HEK293 (cell line): ENCODE measurements at regions not wholly inside any gene's neighbourhood (a gene's known extent, or its start where the extent isn't known, plus 50 kb on each side); places are given as distances from the start of the nearest gene placed in this dataset.

Experiments
- CTCF ChIA-PET: fragments of 350-600 bp; formaldehyde crosslinking; extraction: SDS; loops from one replicate; lab custom pipeline; 2021; ENCODE audit warnings: antibody characterized with exemption; lab: Yijun Ruan, JAX
- POLR2A ChIA-PET: fragments of 300-600 bp; formaldehyde crosslinking; extraction: SDS; loops from one replicate; lab custom pipeline; 2020; ENCODE audit warnings: antibody characterized with exemption, inconsistent platforms; lab: Yijun Ruan, JAX
- H3K27ac ChIP-seq: fragments of 200-500 bp; sonication (Bioruptor generic); 2 replicates; pipeline ENCODE4 v1.5.1; 2014; ENCODE audit warnings: low read depth, low read length, control low read depth, inconsistent platforms; ENCODE audit errors: extremely low read depth
- H3K36me3 ChIP-seq, 2 experiments: fragments of 200-500 bp in 1 of 2; sonication (Bioruptor generic) in 1 of 2; 1 replicate in 1 of 2; 2 replicates in 1 of 2; pipeline ENCODE4 v1.5.1; 2014 to 2017; ENCODE audit warnings: inconsistent platforms in 2 of 2, low read length in 2 of 2; ENCODE audit not compliant: control insufficient read depth in 2 of 2, insufficient read depth in 1 of 2
- H3K4me1 ChIP-seq: fragments of 200-500 bp; sonication (Bioruptor generic); 2 replicates; pipeline ENCODE4 v1.5.1; 2014; ENCODE audit warnings: mild to moderate bottlenecking, low read length, inconsistent platforms; ENCODE audit not compliant: control insufficient read depth, insufficient read depth
- H3K4me3 ChIP-seq: 2 replicates; pipeline ENCODE4 v1.5.1; 2011; ENCODE audit warnings: low read depth, mild to moderate bottlenecking, control low read depth, low read length, moderate library complexity
- H3K9me3 ChIP-seq: fragments of 200-500 bp; sonication (Bioruptor generic); 2 replicates; pipeline ENCODE4 v1.5.1; 2014; ENCODE audit warnings: low read depth, low read length, inconsistent platforms; ENCODE audit not compliant: control insufficient read depth, insufficient read depth
- MEIS1 ChIP-seq: sonication (generic); formaldehyde crosslinking; IDR thresholded peaks from 2 replicates; pipeline ENCODE4 v1.8.1; 2022; ENCODE audit warnings: missing genetic modification reagents, mild to moderate bottlenecking, borderline replicate concordance
- PRDM1 ChIP-seq: fragments of 450-650 bp; formaldehyde crosslinking; IDR thresholded peaks from 2 replicates; pipeline ENCODE4; 2016; ENCODE audit warnings: missing biosample characterization, missing genetic modification characterization
- ZBTB11 ChIP-seq: fragments of 450-650 bp; formaldehyde crosslinking; conservative IDR thresholded peaks from 2 replicates; pipeline ENCODE4 v1.5.1; 2016; ENCODE audit warnings: low read depth, missing biosample characterization, missing genetic modification characterization
- ZFP37 ChIP-seq: fragments of 450-650 bp; formaldehyde crosslinking; IDR thresholded peaks from 2 replicates; pipeline ENCODE4 v1.5.1; 2016; ENCODE audit warnings: missing biosample characterization, missing genetic modification characterization
- ZNF140 ChIP-seq: fragments of 450-650 bp; formaldehyde crosslinking; IDR thresholded peaks from 2 replicates; pipeline ENCODE4 v1.5.1; 2016; ENCODE audit warnings: missing biosample characterization, missing genetic modification characterization
- ZNF549 ChIP-seq: fragments of 450-650 bp; IDR thresholded peaks from 2 replicates; pipeline ENCODE4 v1.5.1; 2018; ENCODE audit warnings: missing biosample characterization, missing genetic modification characterization, mild to moderate bottlenecking, inconsistent platforms, moderate library complexity
- ZNF776 ChIP-seq: fragments of 450-650 bp; formaldehyde crosslinking; IDR thresholded peaks from 2 replicates; pipeline ENCODE4 v1.5.0; 2017; ENCODE audit warnings: missing biosample characterization, missing genetic modification characterization, borderline replicate concordance
- TF ChIP-seq, protein P1 (sequence below): fragments of 450-650 bp; formaldehyde crosslinking; IDR thresholded peaks from 2 replicates; pipeline ENCODE4 v1.5.1; 2017; ENCODE audit warnings: missing biosample characterization, missing genetic modification characterization
- TF ChIP-seq, protein P2 (sequence below): fragments of 450-650 bp; formaldehyde crosslinking; IDR thresholded peaks from 2 replicates; pipeline ENCODE4 v1.5.1; 2016; ENCODE audit warnings: missing biosample characterization, missing genetic modification characterization
- TF ChIP-seq, protein P3 (sequence below): fragments of 450-650 bp; formaldehyde crosslinking; conservative IDR thresholded peaks from 2 replicates; pipeline ENCODE4 v1.5.1; 2016; ENCODE audit warnings: low read depth, missing biosample characterization, missing genetic modification characterization

GRCh38 chr6:40806256-40806864 lies 219.2 kb upstream of the LRFN2 start:
- no peak overlapping the region for H3K27ac ChIP-seq
- POLR2A ChIA-PET = no interaction called here
- no peaks in the 10 kb centered on the region for H3K36me3 ChIP-seq
- no peaks in the 10 kb centered on the region for H3K4me1 ChIP-seq
- TF ChIP-seq ZNF140 = no peak
- TF ChIP-seq ZNF776 (tag by site-specific recombination) = no peak
- TF ChIP-seq ZFP37 = no peak
- TF ChIP-seq, protein P1, sequence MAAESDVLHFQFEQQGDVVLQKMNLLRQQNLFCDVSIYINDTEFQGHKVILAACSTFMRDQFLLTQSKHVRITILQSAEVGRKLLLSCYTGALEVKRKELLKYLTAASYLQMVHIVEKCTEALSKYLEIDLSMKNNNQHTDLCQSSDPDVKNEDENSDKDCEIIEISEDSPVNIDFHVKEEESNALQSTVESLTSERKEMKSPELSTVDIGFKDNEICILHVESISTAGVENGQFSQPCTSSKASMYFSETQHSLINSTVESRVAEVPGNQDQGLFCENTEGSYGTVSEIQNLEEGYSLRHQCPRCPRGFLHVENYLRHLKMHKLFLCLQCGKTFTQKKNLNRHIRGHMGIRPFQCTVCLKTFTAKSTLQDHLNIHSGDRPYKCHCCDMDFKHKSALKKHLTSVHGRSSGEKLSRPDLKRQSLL (tag by site-specific recombination) = no peak
- TF ChIP-seq ZNF549 = no peak
- no peak for TF ChIP-seq ZBTB11 (tag by site-specific recombination)
- TF ChIP-seq PRDM1 = no peak
- TF ChIP-seq, protein P2, sequence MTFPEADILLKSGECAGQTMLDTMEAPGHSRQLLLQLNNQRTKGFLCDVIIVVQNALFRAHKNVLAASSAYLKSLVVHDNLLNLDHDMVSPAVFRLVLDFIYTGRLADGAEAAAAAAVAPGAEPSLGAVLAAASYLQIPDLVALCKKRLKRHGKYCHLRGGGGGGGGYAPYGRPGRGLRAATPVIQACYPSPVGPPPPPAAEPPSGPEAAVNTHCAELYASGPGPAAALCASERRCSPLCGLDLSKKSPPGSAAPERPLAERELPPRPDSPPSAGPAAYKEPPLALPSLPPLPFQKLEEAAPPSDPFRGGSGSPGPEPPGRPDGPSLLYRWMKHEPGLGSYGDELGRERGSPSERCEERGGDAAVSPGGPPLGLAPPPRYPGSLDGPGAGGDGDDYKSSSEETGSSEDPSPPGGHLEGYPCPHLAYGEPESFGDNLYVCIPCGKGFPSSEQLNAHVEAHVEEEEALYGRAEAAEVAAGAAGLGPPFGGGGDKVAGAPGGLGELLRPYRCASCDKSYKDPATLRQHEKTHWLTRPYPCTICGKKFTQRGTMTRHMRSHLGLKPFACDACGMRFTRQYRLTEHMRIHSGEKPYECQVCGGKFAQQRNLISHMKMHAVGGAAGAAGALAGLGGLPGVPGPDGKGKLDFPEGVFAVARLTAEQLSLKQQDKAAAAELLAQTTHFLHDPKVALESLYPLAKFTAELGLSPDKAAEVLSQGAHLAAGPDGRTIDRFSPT (tag by site-specific recombination) = no peak
- no peak overlapping the region for H3K4me3 ChIP-seq
- H3K9me3 ChIP-seq = no peaks in the 10 kb centered on the region
- CTCF ChIA-PET = interaction anchor here (0.6 kb wide), 1 partner anchor 274 kb away, joined by 3 read pairs; no protein-coding TSS in a partner anchor

- H3K4me1 ChIP-seq = no peaks in the 10 kb centered on the region
- no peak overlapping the region for H3K27ac ChIP-seq
- H3K9me3 ChIP-seq = no peaks in the 10 kb centered on the region
- ChIA-PET POLR2A (no interaction called here), CTCF (interaction anchor here (0.6 to 3.0 kb wide), 11 partner anchors 9 to 1457 kb away, joined by 3 to 21 read pairs (median 4); no protein-coding TSS in a partner anchor)
- TF ChIP-seq, protein P3, sequence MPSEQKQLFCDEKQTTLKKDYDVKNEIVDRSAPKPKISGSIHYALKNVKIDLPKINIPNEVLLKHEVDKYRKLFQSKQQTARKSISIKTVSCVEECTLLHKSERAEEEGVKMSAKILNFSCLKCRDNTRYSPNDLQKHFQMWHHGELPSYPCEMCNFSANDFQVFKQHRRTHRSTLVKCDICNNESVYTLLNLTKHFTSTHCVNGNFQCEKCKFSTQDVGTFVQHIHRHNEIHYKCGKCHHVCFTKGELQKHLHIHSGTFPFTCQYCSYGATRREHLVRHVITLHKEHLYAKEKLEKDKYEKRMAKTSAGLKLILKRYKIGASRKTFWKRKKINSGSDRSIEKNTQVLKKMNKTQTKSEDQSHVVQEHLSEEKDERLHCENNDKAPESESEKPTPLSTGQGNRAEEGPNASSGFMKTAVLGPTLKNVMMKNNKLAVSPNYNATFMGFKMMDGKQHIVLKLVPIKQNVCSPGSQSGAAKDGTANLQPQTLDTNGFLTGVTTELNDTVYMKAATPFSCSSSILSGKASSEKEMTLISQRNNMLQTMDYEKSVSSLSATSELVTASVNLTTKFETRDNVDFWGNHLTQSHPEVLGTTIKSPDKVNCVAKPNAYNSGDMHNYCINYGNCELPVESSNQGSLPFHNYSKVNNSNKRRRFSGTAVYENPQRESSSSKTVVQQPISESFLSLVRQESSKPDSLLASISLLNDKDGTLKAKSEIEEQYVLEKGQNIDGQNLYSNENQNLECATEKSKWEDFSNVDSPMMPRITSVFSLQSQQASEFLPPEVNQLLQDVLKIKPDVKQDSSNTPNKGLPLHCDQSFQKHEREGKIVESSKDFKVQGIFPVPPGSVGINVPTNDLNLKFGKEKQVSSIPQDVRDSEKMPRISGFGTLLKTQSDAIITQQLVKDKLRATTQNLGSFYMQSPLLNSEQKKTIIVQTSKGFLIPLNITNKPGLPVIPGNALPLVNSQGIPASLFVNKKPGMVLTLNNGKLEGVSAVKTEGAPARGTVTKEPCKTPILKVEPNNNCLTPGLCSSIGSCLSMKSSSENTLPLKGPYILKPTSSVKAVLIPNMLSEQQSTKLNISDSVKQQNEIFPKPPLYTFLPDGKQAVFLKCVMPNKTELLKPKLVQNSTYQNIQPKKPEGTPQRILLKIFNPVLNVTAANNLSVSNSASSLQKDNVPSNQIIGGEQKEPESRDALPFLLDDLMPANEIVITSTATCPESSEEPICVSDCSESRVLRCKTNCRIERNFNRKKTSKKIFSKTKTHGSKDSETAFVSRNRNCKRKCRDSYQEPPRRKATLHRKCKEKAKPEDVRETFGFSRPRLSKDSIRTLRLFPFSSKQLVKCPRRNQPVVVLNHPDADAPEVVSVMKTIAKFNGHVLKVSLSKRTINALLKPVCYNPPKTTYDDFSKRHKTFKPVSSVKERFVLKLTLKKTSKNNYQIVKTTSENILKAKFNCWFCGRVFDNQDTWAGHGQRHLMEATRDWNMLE (tag by site-specific recombination) = no peak
- TF ChIP-seq MEIS1 (CRISPR knock-in tag) = no peak
- no peaks in the 10 kb centered on the region for H3K36me3 ChIP-seq
- H3K4me3 ChIP-seq = no peak overlapping the region
Observed at GRCh38 chr6:40805336-40805735, 218.2 kb upstream of the LRFN2 start.
